Bronchial epithelial cell (primary cell): ENCODE measurements at regions not wholly inside any gene's neighbourhood (a gene's known extent, or its start where the extent isn't known, plus 50 kb on each side); places are given as distances from the start of the nearest gene placed in this dataset.

Source experiments
- DNase-seq: peaks from one replicate; pipeline ENCODE4 v3.0.0-alpha.2; 2010; ENCODE audit warnings: low read depth
- FAIRE-seq: peaks from 2 replicates; lab custom pipeline; 2011; peaks lifted over from hg19 to GRCh38; lab: Jason Lieb, UNC
- H3K27me3 ChIP-seq: 2 replicates; pipeline ENCODE4 v1.5.1; 2011; ENCODE audit warnings: low read length; ENCODE audit not compliant: control insufficient read depth, insufficient read depth
- H3K36me3 ChIP-seq: 2 replicates; pipeline ENCODE4 v1.5.1; 2011; ENCODE audit warnings: low read length; ENCODE audit not compliant: control insufficient read depth, insufficient read depth
- H3K4me3 ChIP-seq: 2 replicates; pipeline ENCODE4 v1.5.1; 2011; ENCODE audit warnings: mild to moderate bottlenecking, low read depth, low read length, control low read depth
- CTCF ChIP-seq: IDR thresholded peaks from 2 replicates; pipeline ENCODE4 v1.5.1; 2011; ENCODE audit warnings: mild to moderate bottlenecking, moderate library complexity, low read length, control low read depth, inconsistent platforms; ENCODE audit not compliant: insufficient read depth, severe bottlenecking

GRCh38 chr4:125483278-125483677 lies 168.5 kb downstream of the FAT4 start:
- no peaks in the 10 kb centered on the region for H3K27me3 ChIP-seq
- DNase-seq (no peak), FAIRE-seq (no peak)
- H3K36me3 ChIP-seq = no peaks in the 10 kb centered on the region
- no peak overlapping the region for H3K4me3 ChIP-seq
- no peak for TF ChIP-seq CTCF

- Histone ChIP-seq H3K36me3 (no peaks in the 10 kb centered on the region), H3K4me3 (no peak overlapping the region), H3K27me3 (no peaks in the 10 kb centered on the region)
- DNase-seq = no peak
- TF ChIP-seq CTCF = no peak
- no peak for FAIRE-seq
Observed at GRCh38 chr4:125484912-125485311, 170.2 kb downstream of the FAT4 start.

DNA sequence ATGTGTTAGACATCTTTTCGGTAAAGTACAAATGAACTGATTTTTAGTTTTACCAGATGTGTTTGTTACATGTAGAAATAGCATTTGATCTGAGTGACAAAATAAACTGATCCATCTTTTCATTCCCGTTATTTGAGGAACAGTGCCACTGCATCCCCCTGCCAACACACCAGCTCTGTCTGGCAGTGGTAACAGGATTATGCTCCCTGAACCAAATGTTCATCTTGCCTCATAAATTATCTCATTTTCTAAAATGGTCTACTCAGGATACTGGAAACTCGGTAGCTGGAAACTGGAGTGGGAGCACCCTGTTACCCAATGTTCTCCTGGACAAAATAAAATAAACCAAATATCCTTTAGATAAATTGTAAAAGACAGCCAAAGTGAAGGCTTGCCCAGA lies 171.6 kb downstream of the FAT4 start:
- DNase-seq (no peak), FAIRE-seq (no peak)
- H3K27me3 ChIP-seq = no peaks in the 10 kb centered on the region
- TF ChIP-seq CTCF = no peak
- H3K4me3 ChIP-seq = no peak overlapping the region
- no peaks in the 10 kb centered on the region for H3K36me3 ChIP-seq

DNA sequence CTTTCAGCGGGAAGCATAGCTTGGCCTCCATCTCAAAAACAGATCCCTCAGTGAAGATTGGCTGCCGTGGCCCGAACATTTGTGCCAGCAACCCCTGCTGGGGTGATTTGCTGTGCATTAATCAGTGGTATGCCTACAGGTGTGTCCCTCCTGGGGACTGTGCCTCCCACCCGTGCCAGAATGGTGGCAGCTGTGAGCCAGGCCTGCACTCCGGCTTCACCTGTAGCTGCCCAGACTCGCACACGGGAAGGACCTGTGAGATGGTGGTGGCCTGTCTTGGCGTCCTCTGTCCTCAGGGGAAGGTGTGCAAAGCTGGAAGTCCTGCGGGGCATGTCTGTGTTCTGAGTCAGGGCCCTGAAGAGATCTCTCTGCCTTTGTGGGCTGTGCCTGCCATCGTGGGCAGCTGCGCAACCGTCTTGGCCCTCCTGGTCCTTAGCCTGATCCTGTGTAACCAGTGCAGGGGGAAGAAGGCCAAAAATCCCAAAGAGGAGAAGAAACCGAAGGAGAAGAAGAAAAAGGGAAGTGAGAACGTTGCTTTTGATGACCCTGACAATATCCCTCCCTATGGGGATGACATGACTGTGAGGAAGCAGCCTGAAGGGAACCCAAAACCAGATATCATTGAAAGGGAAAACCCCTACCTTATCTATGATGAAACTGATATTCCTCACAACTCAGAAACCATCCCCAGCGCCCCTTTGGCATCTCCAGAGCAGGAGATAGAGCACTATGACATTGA lies 175.4 kb downstream of the FAT4 start:
- H3K4me3 ChIP-seq = no peak overlapping the region
- H3K27me3 ChIP-seq = no peaks in the 10 kb centered on the region
- no peaks in the 10 kb centered on the region for H3K36me3 ChIP-seq
- FAIRE-seq (no peak), DNase-seq (no peak)
- no peak for TF ChIP-seq CTCF

DNA sequence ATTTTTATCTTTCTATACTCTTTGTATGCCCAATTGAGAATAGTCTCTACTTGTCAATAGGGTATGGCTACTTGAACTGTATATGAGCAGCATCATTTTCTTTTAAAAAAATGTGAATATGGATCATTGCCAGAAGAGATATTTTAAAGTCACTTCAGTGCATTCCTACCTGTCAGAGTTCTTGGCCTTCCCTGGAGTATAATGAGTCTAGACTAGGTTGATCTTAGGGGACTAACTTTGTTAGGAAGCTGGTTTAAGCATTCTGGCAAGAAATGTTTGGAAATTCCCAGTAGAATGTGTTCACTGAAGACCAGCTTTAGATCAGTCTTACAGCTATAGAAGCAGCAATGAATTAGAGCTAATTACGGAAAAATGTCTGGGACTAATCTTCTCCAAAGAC lies 178.2 kb downstream of the FAT4 start:
- no peaks in the 10 kb centered on the region for H3K36me3 ChIP-seq
- no peak overlapping the region for H3K4me3 ChIP-seq
- no peaks in the 10 kb centered on the region for H3K27me3 ChIP-seq
- FAIRE-seq (no peak), DNase-seq (no peak)
- TF ChIP-seq CTCF = no peak

- H3K4me3 ChIP-seq = no peak overlapping the region
- DNase-seq = no peak
- no peaks in the 10 kb centered on the region for H3K36me3 ChIP-seq
- FAIRE-seq = no peak
- no peaks in the 10 kb centered on the region for H3K27me3 ChIP-seq
- no peak for TF ChIP-seq CTCF
Observed at GRCh38 chr4:125497861-125498260, 183.1 kb downstream of the FAT4 start.
